ENCODE measurements at regions not wholly inside any gene's neighbourhood (a gene's known extent, or its start where the extent isn't known, plus 50 kb on each side); places are given as distances from the start of the nearest gene placed in this dataset.

- intact Hi-C loops (cut with DNase I; ENCODE audit: low total_unique reads): no loop called here
- Histone ChIP-seq H3K36me3 (no peaks in the 10 kb centered on the region), H3K27me3 (replicated peaks in 1 of 7) (no peaks in the 10 kb centered on the region), H3K27ac (no peak overlapping the region), H3K4me1 (no peaks in the 10 kb centered on the region), H3K4me3 (no peak overlapping the region), H3K9me3 (peaks cover 0 to 14% (median 8%) of the 10 kb centered on the region in 8 donors)
- WGBS, 5 donors: 56 to 74% (median 68%) methylated on average over 5 of the region's 5 CpGs
- DNase-seq: no peak
- TF ChIP-seq POLR2AphosphoS5 (IDR thresholded peaks at IDR 0.05) (no peak), POLR2A (IDR thresholded peaks at IDR 0.05) (no peak)
- TF ChIP-seq, protein P1, sequence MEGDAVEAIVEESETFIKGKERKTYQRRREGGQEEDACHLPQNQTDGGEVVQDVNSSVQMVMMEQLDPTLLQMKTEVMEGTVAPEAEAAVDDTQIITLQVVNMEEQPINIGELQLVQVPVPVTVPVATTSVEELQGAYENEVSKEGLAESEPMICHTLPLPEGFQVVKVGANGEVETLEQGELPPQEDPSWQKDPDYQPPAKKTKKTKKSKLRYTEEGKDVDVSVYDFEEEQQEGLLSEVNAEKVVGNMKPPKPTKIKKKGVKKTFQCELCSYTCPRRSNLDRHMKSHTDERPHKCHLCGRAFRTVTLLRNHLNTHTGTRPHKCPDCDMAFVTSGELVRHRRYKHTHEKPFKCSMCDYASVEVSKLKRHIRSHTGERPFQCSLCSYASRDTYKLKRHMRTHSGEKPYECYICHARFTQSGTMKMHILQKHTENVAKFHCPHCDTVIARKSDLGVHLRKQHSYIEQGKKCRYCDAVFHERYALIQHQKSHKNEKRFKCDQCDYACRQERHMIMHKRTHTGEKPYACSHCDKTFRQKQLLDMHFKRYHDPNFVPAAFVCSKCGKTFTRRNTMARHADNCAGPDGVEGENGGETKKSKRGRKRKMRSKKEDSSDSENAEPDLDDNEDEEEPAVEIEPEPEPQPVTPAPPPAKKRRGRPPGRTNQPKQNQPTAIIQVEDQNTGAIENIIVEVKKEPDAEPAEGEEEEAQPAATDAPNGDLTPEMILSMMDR (IDR thresholded peaks at IDR 0.05 in 8 of 11, conservative IDR thresholded peaks at IDR 0.05 in 3 of 11): no peak
Measured at GRCh38 chr16:60731329-60732050, 1304.7 kb downstream of the CDH8 start.

GRCh38 chr16:60729051-60729450 is 1307.2 kb downstream of the CDH8 start:
- no peaks in the 10 kb centered on the region for H3K36me3 ChIP-seq
- no peak overlapping the region for H3K27ac ChIP-seq
- no peak for DNase-seq
- H3K27me3 ChIP-seq (replicated peaks in 1 of 7): no peaks in the 10 kb centered on the region
- H3K4me3 ChIP-seq: no peak overlapping the region
- H3K9me3 ChIP-seq: peaks cover 0 to 20% (median 5%) of the 10 kb centered on the region in 8 donors
- H3K4me1 ChIP-seq: no peaks in the 10 kb centered on the region
- no peak for TF ChIP-seq POLR2AphosphoS5 (IDR thresholded peaks at IDR 0.05)
- TF ChIP-seq, protein P1 (IDR thresholded peaks at IDR 0.05 in 8 of 11, conservative IDR thresholded peaks at IDR 0.05 in 3 of 11): no peak
- no peak for TF ChIP-seq POLR2A (IDR thresholded peaks at IDR 0.05)
- intact Hi-C loops (cut with DNase I; ENCODE audit: low total_unique reads): no loop called here

DNA sequence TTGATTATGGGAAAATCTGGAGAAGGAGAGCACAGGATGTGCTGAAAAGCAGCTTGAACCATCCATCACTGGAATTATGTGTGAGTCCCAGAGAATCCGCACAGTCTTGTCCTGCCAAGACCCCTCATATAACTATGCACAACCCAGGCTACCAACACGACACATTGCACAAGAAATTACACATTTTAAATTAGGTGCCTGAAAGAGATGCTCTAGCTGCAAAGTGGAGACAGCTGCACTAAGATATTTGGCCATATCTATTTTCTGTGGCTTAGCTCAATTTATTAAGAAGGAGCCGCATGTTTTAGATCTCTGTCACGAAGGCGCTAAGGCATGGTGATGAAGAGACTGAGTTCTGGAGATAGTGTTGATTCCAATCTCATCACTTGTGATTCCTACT is 1308.4 kb downstream of the CDH8 start:
- WGBS, 5 donors: 83 to 92% (median 89%) methylated on average over 5 of the region's 5 CpGs
- Histone ChIP-seq H3K36me3 (no peaks in the 10 kb centered on the region), H3K4me3 (no peak overlapping the region), H3K27ac (no peak overlapping the region), H3K4me1 (no peaks in the 10 kb centered on the region), H3K9me3 (peaks cover 0 to 32% (median 5%) of the 10 kb centered on the region in 8 donors), H3K27me3 (replicated peaks in 1 of 7) (no peaks in the 10 kb centered on the region)
- DNase-seq: no peak
- intact Hi-C loops (cut with DNase I; ENCODE audit: low total_unique reads): no loop called here
- TF ChIP-seq POLR2A (IDR thresholded peaks at IDR 0.05) (no peak), POLR2AphosphoS5 (IDR thresholded peaks at IDR 0.05) (no peak)
- TF ChIP-seq, protein P1 (IDR thresholded peaks at IDR 0.05 in 8 of 11, conservative IDR thresholded peaks at IDR 0.05 in 3 of 11): no peak

DNA sequence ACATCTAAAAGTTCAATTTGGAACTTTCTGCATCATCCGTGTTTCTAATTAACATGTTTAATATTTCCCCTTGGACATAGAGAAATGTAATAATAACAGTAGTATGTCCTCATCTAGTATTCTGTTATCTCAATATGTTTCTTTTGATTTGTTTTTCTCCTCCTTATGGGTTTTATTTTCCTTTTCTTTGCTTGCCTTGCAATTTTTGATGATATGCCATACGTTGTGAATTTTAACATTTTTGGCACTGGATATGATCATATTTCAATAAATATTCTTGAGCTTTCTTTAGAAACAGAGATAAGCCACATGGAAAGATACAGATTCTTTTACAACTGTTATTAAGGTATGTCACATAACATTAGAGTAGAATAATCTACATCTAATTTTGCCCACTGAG is 1316.2 kb downstream of the CDH8 start:
- DNase-seq: no peak
- Histone ChIP-seq H3K36me3 (no peaks in the 10 kb centered on the region), H3K27ac (no peak overlapping the region), H3K4me1 (no peaks in the 10 kb centered on the region), H3K9me3 (peaks cover 0 to 50% (median 23%) of the 10 kb centered on the region in 8 donors), H3K27me3 (replicated peaks in 1 of 7) (no peaks in the 10 kb centered on the region), H3K4me3 (no peak overlapping the region)
- intact Hi-C loops (cut with DNase I; ENCODE audit: low total_unique reads): no loop called here
- TF ChIP-seq, protein P1 (IDR thresholded peaks at IDR 0.05 in 8 of 11, conservative IDR thresholded peaks at IDR 0.05 in 3 of 11): no peak
- no peak for TF ChIP-seq POLR2AphosphoS5 (IDR thresholded peaks at IDR 0.05)
- TF ChIP-seq POLR2A (IDR thresholded peaks at IDR 0.05): no peak
- 83 to 93% (median 89%) methylated on average over 2 of the region's 2 CpGs for WGBS, 5 donors
